Astrocyte (in vitro differentiated cells and primary cell): ENCODE measurements at regions not wholly inside any gene's neighbourhood (a gene's known extent, or its start where the extent isn't known, plus 50 kb on each side); places are given as distances from the start of the nearest gene placed in this dataset.

Source experiments
- DNase-seq: peaks from one replicate; pipeline ENCODE4 v3.0.0-alpha.2; 2010; ENCODE audit warnings: low read depth
- FAIRE-seq: peaks from 2 replicates; lab custom pipeline; 2011; peaks lifted over from hg19 to GRCh38; lab: Jason Lieb, UNC
- H2AFZ ChIP-seq: 2 replicates; pipeline ENCODE4 v1.6.0; 2012; ENCODE audit warnings: low read depth, low read length, inconsistent platforms
- H3K27ac ChIP-seq: 2 replicates; pipeline ENCODE4 v1.5.1; 2011; ENCODE audit warnings: low read depth, low read length, inconsistent platforms
- H3K27me3 ChIP-seq: 2 replicates; pipeline ENCODE4 v1.6.0; 2011; ENCODE audit warnings: low read length, inconsistent platforms; ENCODE audit not compliant: insufficient read depth
- H3K36me3 ChIP-seq: 2 replicates; pipeline ENCODE4 v1.5.1; 2011; ENCODE audit warnings: low read length, inconsistent platforms; ENCODE audit not compliant: insufficient read depth
- H3K4me1 ChIP-seq: 2 replicates; pipeline ENCODE4 v1.5.1; 2011; ENCODE audit warnings: low read length, inconsistent platforms; ENCODE audit not compliant: insufficient read depth
- H3K4me2 ChIP-seq: 2 replicates; pipeline ENCODE4 v1.6.0; 2012; ENCODE audit warnings: low read length, inconsistent platforms
- H3K4me3 ChIP-seq: 2 replicates; pipeline ENCODE4 v1.5.1; 2011; ENCODE audit warnings: low read depth, mild to moderate bottlenecking, low read length, inconsistent platforms; ENCODE audit not compliant: insufficient read depth
- H3K79me2 ChIP-seq: 2 replicates; pipeline ENCODE4 v1.6.0; 2012; ENCODE audit warnings: mild to moderate bottlenecking, low read length, inconsistent platforms; ENCODE audit not compliant: insufficient read depth
- H3K9ac ChIP-seq: 2 replicates; pipeline ENCODE4 v1.6.0; 2012; ENCODE audit warnings: mild to moderate bottlenecking, low read length, inconsistent platforms
- H3K9me3 ChIP-seq: 2 replicates; pipeline ENCODE4 v1.5.1; 2012; ENCODE audit warnings: low read depth, mild to moderate bottlenecking, low read length, inconsistent platforms; ENCODE audit not compliant: insufficient read depth
- H4K20me1 ChIP-seq: 2 replicates; pipeline ENCODE4 v1.6.0; 2012; ENCODE audit warnings: low read length, inconsistent platforms; ENCODE audit not compliant: insufficient read depth
- H3K27ac Mint-ChIP-seq: one replicate; pipeline ENCODE4 v1.8.0; 2021; ENCODE audit warnings: mild to moderate bottlenecking, mixed read lengths; ENCODE audit not compliant: unreplicated experiment
- H3K27me3 Mint-ChIP-seq: one replicate; pipeline ENCODE4 v1.8.0; 2021; ENCODE audit warnings: low read depth, mixed read lengths; ENCODE audit not compliant: unreplicated experiment
- H3K36me3 Mint-ChIP-seq: one replicate; pipeline ENCODE4 v1.8.0; 2021; ENCODE audit warnings: low read depth, mixed read lengths; ENCODE audit not compliant: unreplicated experiment
- H3K4me1 Mint-ChIP-seq: one replicate; pipeline ENCODE4 v1.8.0; 2021; ENCODE audit warnings: low read depth, mixed read lengths; ENCODE audit not compliant: unreplicated experiment
- H3K4me3 Mint-ChIP-seq: one replicate; pipeline ENCODE4 v1.8.0; 2021; ENCODE audit warnings: mild to moderate bottlenecking, moderate library complexity, mixed read lengths; ENCODE audit not compliant: unreplicated experiment
- H3K9me3 Mint-ChIP-seq: one replicate; pipeline ENCODE4 v1.8.0; 2021; ENCODE audit warnings: mild to moderate bottlenecking, mixed read lengths; ENCODE audit not compliant: unreplicated experiment
- CTCF ChIP-seq: IDR thresholded peaks from 2 replicates; pipeline ENCODE4 v1.5.1; 2011; ENCODE audit warnings: low read depth, mild to moderate bottlenecking, inconsistent platforms, low read length, moderate library complexity; ENCODE audit not compliant: insufficient read depth
- EZH2 ChIP-seq: IDR thresholded peaks from 2 replicates; pipeline ENCODE4 v1.6.1; 2012; ENCODE audit warnings: mild to moderate bottlenecking, low read length, inconsistent platforms; ENCODE audit not compliant: insufficient read depth

DNA sequence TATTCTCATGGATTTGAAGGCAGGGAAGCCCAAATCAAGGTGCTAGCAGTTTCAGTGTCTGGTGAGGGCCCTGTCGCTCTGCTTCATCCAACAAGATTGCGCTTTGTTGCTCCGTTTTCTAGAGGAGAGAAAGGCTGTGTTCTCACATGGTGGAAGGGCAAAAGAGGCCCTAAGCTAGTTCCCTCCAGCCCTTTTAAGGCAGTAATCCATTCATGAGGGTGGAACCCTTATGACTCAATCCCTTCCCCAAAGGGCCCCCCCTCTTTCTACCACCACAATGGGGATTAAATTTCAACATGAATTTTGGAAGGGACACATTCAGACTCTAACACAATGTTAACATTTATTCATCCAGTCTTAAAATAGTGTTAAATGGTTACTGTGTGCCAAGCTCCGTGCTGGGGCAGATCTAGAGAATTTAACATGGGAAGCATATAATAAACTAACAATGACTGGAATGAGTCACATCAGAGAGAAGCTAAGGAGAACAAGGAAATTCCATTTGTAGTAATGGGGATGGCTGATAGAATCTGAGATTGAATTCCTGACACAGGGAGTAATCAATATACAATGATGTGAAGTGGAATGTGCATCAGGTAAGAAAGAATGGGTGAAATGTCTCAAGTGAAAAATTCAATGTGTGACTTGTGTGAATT lies 382.8 kb upstream of the ZNF608 start:
- Mint-ChIP-seq H3K36me3 (no peaks in the 10 kb centered on the region), H3K27me3 (no peaks in the 10 kb centered on the region), H3K4me3 (no peak overlapping the region), H3K9me3 (no peaks in the 10 kb centered on the region), H3K4me1 (peaks cover 14% of the 10 kb centered on the region), H3K27ac (no peak overlapping the region)
- Histone ChIP-seq H3K4me1 (peaks cover 3% of the 10 kb centered on the region), H3K27me3 (no peaks in the 10 kb centered on the region), H3K4me3 (no peak overlapping the region), H3K9ac (no peak overlapping the region), H3K36me3 (no peaks in the 10 kb centered on the region), H3K79me2 (no peaks in the 10 kb centered on the region), H2AFZ (no peak overlapping the region), H3K27ac (no peak overlapping the region), H3K4me2 (no peak overlapping the region), H4K20me1 (no peaks in the 10 kb centered on the region), H3K9me3 (no peaks in the 10 kb centered on the region)
- no peak for TF ChIP-seq CTCF
- TF ChIP-seq EZH2 = no peak
- DNase-seq (peak; percentile 17), FAIRE-seq (peak; percentile 67)

GRCh38 chr5:125130591-125130990 lies 384.2 kb upstream of the ZNF608 start:
- TF ChIP-seq CTCF (no peak), EZH2 (no peak)
- no peaks in the 10 kb centered on the region for H3K27me3 Mint-ChIP-seq

More at GRCh38 chr5:125130591-125130990, 384.2 kb upstream of the ZNF608 start:
- Mint-ChIP-seq H3K9me3 (no peaks in the 10 kb centered on the region), H3K4me3 (no peak overlapping the region), H3K36me3 (no peaks in the 10 kb centered on the region), H3K27ac (no peak overlapping the region), H3K4me1 (peaks cover 20% of the 10 kb centered on the region)
- Histone ChIP-seq H3K27me3 (no peaks in the 10 kb centered on the region), H3K4me1 (peaks cover 5% of the 10 kb centered on the region), H3K9ac (no peak overlapping the region), H4K20me1 (no peaks in the 10 kb centered on the region), H3K27ac (no peak overlapping the region), H3K4me3 (no peak overlapping the region), H3K36me3 (no peaks in the 10 kb centered on the region), H3K4me2 (no peak overlapping the region), H3K79me2 (no peaks in the 10 kb centered on the region), H2AFZ (no peak overlapping the region), H3K9me3 (no peaks in the 10 kb centered on the region)
- DNase-seq (no peak), FAIRE-seq (no peak)
